DMS153 treated with DMSO at 0.1 percent for 48 hours (cell line): ENCODE measurements at regions not wholly inside any gene's neighbourhood (a gene's known extent, or its start where the extent isn't known, plus 50 kb on each side); places are given as distances from the start of the nearest gene placed in this dataset.
A peak's percentile ranks its signal among the peaks of the same experiment; 100 is the strongest.
"Not testable (repeated sequence)": the region's sequence is repeated elsewhere in the genome, so short reads cannot be mapped to it uniquely, and the experiment has no call there.

Experiments used
- DNase-seq: peaks from one replicate; lab custom pipeline; 2025; ENCODE audit not compliant: unreplicated experiment; lab: John Stamatoyannopoulos, UW

DNA sequence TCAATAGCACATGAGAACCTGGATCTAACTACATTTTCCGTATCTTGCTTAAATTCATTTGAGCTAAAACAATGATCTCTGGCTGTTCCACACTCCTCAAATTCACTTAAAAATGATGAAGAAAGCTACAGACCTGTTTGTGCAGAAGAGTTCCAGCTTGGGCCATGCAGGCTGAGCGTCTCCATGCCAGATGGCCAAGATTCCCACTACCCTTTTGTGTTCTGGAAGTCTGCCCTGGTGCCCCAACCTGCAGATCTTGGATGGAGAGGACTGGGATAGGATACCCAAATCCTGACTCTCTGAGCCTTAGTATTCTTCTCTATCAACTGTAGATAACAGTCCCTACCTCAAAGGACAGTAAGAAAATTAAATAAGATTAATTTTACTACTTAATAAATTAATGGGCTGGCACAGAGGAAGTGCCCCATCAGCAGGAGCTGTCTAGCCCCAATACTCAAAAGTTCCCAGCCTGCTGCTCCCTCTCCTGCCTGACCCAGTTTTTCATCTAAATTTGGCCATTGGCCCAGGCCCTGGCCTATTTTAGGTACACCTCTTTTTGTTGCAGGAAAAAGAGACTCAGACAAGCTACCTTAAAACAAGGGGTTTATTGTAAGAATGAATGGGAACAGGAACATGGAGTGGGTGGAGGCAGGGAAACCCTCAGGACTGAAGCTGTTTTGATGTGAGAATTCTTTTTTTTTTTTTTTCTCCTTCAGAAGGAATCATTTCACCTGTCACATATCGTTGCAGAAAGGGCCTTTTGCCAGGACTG lies 81.4 kb upstream of the GRK3 start:
- DNase-seq: peak; percentile 25

DNA sequence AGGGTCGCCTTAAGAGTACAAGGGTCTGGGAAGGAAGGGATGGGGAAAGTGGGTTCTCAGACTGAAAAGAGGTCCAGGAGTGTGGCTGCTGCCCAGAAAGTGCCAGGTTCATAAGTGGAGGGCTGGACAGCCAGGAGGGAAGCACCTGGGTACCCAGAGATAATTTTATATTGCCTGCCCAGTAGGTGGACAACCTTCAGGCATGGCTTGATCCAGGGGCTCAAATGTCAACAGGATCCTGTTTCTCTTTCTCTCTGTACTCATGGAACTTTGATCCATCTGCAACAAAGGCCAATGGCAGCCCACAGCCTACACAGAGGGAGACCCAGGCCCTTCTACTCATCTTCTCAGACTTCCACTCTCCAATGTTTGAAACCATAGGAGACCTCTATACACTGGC lies 80.5 kb upstream of the GRK3 start:
- no peak for DNase-seq

DNA sequence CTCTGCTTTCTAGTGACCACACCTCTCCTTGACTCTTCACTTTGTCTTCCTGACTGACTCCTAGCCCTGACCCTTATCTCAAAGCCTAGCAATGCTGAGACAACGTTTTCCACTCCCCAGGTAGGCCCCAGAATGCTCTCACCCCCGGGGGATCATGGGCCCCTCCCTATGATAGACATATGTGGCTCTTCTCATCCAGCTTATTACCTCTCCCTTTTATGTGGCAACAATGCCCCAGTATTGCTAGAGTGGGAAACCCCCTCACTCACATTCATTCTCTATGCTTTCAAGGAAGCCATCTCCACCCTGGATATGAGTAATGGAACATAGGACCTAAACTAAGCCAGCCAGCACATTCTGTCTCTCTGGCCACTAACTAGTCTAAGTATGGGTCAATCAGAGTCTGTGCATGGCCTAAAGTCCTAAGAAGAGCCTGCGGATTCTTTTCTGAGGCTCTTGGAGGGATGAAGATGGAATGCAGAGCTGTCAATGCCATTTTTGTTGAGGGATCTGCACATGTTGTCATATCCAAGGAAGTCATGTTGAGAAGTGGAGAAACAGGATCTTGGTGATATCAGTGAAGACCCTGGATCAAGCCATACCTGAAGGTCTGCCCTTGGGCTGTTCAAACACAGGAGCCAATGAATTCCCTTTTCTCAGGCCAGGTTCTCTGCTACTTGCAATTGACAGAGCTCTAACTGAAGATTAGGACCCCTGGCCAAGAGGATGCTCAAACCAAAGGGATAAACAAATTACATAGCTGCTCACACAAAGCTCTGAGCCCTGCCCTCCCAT lies 79.8 kb upstream of the GRK3 start:
- no peak for DNase-seq

DNA sequence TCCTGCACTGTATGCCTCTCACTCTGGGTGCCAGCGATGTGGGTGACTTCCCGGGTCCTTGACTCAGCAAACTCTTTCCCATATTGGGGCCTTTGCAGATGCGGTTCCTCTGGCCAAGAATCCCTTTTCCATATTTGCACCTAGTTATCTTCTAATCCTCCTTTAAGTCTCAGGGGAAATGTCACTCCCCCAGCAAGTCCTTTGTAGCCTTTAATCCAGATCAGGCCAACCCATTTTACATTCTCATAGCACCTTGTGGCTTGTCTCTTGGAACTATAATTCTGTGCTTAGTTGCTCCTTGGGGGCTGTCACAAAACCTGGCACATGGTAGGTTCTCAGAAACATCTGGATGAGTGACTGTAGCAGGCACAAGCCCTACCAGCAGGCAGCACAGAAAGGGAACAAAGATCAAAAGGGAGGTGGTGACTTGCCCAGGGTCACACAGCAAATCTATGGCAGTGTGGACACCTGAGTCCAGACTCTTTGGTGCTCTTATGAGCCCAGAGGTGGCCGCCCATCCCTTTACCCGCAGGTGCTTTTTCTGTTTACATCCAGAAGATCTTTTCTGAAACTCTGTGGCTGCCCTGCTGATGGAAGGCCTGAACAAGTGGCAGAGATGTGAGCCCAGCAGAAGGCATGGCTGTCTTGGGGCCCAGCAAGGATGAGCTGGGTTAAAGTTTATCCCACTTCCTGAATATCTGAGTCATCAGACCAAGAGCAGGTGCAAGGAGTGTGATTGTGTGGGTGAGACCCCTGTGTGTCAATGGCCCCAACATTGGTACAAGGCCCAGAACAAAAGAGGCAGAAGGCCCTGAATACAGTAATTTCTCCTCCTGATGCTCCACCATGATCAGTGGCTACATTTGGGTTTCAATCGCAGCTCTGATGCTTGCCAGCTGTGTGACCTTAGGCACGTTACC lies 78.6 kb upstream of the GRK3 start:
- no peak for DNase-seq

GRCh38 chr22:25487508-25487907 lies 77.0 kb upstream of the GRK3 start:
- DNase-seq: no peak

DNA sequence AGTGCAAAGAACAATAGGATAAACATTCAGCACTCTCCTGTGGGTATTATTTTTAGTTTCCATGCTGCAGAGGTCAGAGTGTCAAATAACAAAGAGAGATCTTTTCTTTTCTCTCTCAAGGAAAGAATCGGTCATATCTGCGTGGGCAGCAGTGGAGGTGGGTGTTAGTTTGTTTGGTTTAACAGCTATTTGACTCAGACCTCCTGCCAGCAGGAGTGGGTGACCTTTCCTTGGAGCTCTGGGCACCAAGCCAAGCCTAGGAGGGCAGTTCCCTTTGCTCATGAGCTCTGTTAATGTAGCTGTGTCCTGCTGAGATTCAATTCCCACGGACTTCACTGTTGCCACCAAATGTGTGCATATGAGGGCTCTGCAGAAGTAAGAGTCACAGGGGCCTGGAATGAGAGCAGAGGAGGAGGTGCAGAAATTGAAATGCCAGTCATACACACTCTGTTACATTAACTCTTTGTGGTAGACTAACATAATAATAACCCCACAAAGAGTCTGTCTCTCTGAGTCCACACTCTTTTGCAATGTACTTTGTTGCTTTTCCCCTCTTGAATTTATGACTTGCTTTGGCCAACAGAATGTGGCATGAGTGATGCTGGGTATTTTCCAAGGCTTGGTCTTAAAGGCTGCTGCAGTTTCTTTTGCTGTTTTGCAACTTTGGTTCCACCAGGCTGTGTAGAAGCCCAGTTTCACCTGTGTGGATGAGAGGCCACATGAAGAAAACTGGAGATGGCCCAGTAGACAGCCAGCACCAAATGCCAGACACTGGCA lies 76.0 kb upstream of the GRK3 start:
- peak; percentile 73 for DNase-seq

DNA sequence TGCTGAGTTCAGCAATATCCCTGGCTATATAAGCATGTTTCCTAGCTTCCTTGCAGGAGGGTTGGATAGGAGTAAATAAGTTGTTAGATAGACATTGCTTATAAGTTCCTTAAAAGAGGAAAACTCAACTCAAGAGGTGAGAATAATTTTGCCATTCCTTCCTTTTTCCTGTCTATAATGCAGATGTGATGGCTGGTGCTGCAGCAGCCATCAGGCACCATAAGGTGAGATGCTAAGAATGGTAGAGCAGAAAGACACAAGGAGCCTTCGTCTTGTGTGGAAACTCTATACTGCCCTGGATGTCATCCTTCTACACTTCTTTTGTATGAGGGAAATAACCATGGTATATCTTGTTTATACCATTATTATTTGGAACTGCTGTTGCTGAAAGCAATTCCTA lies 74.5 kb upstream of the GRK3 start:
- no peak for DNase-seq

DNA sequence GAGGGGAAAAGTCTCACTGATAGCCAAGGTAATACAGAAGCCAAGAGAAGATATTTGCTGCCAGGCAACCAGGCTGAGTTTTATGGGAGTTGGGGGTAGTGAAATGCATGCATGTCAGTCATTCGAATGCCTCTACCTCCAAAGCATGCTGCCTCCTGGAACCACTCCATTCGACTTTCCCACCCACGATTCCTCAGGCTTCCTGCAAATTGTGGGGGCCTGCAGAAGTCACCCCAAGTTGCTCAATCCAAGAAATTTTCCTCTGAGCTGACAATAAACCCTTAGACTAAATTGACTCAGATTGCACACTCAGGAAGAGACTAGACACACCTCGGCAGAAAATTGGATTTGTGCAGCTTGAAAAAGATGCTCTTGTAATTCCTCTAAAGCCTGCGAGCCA lies 73.6 kb upstream of the GRK3 start:
- no peak for DNase-seq

DNA sequence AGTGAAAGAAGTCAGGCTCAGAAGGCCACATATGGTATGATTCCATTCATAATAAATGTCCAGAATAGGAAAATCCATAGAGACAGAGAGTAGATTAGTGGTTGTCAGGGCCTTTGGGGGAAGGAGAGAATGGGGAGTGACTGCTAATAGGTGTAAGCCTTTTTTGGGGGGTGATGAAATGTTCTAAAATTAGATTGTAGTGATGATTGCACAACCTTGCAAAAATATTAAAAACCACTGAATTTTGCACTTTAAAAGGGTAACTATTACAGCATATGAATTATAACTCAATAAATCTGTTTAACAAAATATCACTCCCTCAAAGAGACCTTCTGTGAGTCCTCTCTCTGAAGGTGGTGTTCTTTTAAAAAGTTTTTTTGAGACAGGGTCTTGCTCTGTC lies 72.3 kb upstream of the GRK3 start:
- DNase-seq: no peak

DNA sequence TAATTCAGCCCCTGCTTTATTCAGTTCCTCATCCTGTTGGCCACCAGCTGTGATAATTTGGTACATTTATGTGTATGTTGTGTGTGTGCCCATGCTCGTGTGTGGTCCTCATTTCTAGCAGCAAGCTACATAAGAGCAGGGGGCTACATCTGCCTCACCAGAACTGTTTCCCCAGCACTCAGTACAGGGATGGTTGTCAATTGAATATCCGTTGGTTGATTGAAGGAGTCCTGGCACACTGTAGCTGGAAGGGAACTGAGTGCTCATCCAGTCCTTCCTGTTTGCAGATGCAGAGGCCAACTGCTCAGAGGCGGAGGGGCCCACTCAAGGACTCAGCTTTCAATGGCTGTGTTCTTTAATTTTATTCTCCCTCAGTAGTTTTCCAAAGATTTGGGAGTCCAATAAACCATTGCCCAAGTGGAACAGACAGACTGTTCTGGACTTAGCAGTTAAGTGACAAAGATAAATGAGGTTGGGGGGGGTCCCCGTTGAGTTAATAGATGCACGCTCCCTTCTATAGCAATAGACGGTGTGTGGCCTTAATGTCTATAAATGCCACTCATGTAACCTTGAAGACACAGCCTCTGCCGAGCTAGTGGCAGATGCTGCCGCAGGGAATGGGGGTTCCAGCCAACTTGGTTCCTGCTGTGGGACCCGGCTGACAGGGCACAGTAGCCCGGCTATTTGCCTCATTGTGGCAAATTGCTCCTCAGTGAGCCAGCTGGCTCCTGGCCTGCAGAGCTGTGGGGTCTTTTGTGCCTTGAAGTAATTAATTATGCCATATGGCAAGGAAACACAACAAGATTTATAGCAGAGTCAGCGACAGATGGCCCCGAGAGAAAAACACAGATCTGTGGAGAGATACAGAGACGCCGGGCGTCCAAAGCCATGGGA lies 71.4 kb upstream of the GRK3 start:
- peak; percentile 35 for DNase-seq

DNA sequence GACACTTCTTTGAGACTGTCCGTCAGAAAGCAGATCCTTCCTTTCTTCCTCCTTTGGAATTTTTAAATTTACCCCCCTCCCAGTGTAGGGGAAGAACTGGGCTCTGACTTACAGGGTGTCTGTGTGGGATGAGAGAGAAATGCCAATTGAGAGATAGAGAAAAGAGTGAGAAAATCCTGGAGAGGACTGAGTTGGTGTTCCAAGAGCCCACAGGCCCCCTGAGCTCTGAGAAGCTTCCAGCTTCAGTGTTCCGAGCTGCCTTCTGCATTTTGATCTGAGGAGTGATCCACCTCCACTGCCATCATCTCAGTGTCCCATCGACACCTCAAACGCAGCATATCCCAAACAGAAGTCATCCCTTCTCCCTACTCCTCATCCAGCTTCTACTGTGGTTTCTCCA lies 70.7 kb upstream of the GRK3 start:
- no peak for DNase-seq

DNA sequence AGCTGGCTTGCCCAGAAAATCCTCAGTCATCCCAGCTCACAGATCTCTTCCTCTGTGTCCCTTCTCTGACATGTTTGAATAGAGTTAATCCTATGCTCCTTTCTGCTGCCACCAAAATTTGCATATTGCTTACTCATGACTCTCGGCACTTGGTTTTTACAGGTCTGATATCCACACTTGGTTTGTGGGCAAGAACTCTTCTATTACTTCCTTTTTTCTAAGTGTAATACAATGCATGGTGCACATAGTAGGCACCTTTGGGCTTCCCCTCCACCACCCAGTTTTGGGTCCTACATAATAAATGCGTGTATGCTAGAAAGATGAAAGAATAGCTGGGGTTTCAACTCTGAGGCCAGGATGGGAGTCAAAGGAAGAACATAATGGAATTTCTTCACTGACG lies 69.7 kb upstream of the GRK3 start:
- no peak for DNase-seq

DNA sequence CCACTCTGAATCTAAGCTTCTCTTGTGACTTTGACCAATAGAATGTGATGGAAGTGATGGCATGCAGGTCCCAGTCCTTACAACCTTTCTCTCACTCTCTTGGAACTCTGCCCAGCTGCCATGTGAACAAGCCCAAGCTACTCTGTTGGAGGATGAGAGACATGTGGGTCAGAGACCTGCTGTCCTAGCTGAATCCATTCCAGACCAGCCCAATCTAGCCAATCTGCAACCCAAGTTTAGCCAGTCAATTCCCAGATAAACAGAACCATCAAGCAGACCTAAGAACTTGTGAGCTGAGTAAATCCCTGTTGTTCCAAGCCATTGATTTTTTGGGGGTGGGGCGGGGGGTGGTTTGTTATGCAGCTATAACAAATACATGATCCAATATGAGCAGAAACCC lies 69.2 kb upstream of the GRK3 start:
- no peak for DNase-seq

DNA sequence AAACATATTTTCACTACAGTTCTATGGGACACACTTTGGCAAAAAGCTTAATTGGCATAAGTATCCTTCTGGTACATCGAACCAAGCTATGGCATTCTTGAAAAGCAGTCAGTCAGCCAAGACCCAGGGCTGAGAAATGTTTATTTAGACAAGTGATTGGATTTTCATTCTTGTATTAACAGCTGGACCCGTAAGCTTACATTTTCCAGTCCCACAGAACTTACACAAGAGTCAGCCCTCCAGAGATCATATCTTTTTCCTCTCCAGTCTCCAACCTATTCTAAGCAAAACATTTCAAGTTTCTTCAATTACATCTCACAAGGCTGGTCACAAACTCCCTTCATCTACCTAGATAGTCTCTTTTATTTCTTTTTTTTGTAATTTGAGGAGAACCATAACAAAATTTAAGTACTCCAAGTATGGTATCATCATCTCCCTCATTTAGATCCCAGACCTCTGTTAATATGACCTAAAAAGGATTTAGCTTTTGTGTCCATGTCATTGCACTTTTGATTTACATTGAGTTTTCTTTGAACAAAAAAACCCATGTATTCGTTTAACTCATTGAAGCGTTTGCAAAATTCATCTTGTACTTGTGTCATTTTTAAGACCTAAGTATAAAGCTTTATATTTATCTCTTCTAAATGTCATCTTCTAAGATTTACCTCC lies 67.9 kb upstream of the GRK3 start:
- no peak for DNase-seq

GRCh38 chr22:25497181-25497641 lies 67.3 kb upstream of the GRK3 start:
- no peak for DNase-seq

- no peak for DNase-seq
Observed at GRCh38 chr22:25497716-25498115, 66.8 kb upstream of the GRK3 start.

DNA sequence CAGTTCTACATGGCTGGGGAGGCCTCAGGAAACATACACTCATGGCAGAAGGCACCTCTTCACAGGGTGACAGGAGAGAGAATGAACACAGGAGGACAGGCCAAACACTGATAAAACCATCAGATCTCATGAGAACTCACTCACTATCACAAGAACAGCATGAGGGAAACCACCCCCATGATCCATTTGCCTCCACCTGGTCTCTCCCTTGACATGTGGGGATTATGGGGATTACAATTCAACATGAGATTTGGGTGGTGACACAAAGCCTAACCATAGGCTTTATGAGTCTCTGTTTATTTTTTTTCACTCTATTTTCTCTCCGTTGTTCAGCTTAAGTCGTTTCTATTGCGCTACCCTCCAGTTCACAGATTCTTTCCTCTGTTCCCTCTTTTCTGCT lies 63.8 kb upstream of the GRK3 start:
- not testable (repeated sequence) for DNase-seq

DNA sequence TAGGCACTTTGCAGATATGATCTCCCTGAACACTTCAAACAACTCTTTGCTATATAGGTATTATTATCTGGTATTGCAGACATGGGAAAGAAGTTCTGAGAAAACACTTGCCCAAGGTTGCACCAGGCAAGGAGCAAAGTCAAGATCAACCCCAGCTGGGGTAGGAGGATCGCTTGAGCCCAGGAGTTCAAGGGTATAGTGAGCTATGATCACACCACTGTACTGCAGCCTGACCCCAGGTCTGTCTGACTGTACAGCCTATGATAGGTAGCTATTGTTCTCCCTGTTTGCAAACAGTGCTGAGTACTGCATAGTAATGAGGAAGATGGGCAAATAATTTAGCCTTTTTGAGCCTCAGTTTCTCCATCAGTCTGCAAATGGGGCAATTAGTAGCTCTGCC lies 60.5 kb upstream of the GRK3 start:
- DNase-seq: not testable (repeated sequence)

DNA sequence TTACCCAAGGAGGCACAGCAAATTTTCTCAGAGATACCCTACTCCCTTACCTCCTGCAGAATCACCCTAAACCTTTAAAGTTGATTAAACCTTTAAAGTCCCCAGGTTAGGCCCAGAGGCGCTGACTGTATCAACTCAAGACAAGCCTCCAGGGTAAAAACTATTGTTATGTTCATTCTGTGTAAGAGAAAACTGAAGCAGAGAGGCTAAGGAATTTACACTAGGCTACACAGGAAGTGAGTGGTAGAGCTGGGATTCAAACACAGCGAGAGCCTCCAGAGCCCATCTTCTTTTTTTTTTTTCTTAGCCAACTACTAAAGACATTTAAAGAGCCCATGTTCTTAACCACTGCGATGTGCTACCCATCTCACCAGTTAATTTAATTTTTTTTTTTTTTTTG lies 56.3 kb upstream of the GRK3 start:
- DNase-seq: no peak
